Uterus (tissue), 2 donors: ENCODE measurements at regions not wholly inside any gene's neighbourhood (a gene's known extent, or its start where the extent isn't known, plus 50 kb on each side); places are given as distances from the start of the nearest gene placed in this dataset.

Experiments
- POLR2A ChIP-seq, 2 donors: fragments of 450-650 bp; IDR thresholded peaks; one replicate each; pipeline ENCODE4 v1.6.1; 2016; ENCODE audit warnings: antibody characterized with exemption in 2 of 2, mild to moderate bottlenecking in 1 of 2, moderate library complexity in 1 of 2
- TF ChIP-seq, protein P1 (sequence below), 4 experiments: fragments of 200-600 bp in 2 of 4; fragments of 450-650 bp in 2 of 4; sonication (generic) in 2 of 4; IDR thresholded peaks; one replicate each; pipeline ENCODE4 v1.5.1; 2016 to 2019; ENCODE audit warnings: antibody characterized with exemption in 4 of 4, mild to moderate bottlenecking in 2 of 4, moderate library complexity in 1 of 4

DNA sequence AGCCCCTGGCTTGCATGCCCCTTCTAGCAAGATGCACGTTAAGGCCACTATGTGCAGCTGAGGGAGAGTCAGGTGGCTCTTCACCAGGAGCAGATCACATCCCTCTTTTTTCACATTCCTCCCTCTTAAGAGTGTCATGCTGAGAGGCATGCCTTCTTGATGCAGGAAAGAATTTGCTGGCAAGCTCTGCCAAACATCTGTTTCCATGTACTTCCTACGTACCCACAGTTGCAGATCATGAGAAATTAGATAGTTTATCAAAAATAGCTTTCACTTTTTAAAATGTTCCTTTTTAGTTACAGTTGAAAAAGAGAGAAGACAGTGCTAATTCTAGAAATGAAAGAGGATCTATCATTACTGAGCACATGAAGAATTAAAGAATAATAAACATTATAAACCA, 79.7 kb upstream of the ZNF722 start:
- no peak for TF ChIP-seq POLR2A (IDR thresholded peaks at IDR 0.05)
- TF ChIP-seq, protein P1, sequence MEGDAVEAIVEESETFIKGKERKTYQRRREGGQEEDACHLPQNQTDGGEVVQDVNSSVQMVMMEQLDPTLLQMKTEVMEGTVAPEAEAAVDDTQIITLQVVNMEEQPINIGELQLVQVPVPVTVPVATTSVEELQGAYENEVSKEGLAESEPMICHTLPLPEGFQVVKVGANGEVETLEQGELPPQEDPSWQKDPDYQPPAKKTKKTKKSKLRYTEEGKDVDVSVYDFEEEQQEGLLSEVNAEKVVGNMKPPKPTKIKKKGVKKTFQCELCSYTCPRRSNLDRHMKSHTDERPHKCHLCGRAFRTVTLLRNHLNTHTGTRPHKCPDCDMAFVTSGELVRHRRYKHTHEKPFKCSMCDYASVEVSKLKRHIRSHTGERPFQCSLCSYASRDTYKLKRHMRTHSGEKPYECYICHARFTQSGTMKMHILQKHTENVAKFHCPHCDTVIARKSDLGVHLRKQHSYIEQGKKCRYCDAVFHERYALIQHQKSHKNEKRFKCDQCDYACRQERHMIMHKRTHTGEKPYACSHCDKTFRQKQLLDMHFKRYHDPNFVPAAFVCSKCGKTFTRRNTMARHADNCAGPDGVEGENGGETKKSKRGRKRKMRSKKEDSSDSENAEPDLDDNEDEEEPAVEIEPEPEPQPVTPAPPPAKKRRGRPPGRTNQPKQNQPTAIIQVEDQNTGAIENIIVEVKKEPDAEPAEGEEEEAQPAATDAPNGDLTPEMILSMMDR (IDR thresholded peaks at IDR 0.05) = no peak
